ENCODE measurements at regions not wholly inside any gene's neighbourhood (a gene's known extent, or its start where the extent isn't known, plus 50 kb on each side); places are given as distances from the start of the nearest gene placed in this dataset.
A peak's percentile ranks its signal among the peaks of the same experiment; 100 is the strongest.
"Not testable (repeated sequence)": the region's sequence is repeated elsewhere in the genome, so short reads cannot be mapped to it uniquely, and the experiment has no call there.

GRCh38 chr9:34862836-34863235, 95.2 kb upstream of the PHF24 start:
- no peak overlapping the region for H3K4me3 ChIP-seq (ENCODE audit: low read depth in 1 of 2, low read length in 2 of 2)
- no peaks in the 10 kb centered on the region for H3K27me3 ChIP-seq (ENCODE audit: low read depth, low read length)
- no peaks in the 10 kb centered on the region for H3K36me3 ChIP-seq (ENCODE audit: control insufficient read depth in 1 of 2, insufficient read depth in 2 of 2, low read length in 2 of 2)
- no peaks in the 10 kb centered on the region for H3K4me1 ChIP-seq (ENCODE audit: control insufficient read depth in 1 of 2, insufficient read depth in 2 of 2, low read length in 2 of 2)
- peaks cover 0 to 21% of the 10 kb centered on the region in 2 donors for H3K9me3 ChIP-seq (ENCODE audit: control insufficient read depth in 1 of 2, low read length in 2 of 2)
- H3K27ac ChIP-seq (ENCODE audit: low read length) = no peak overlapping the region

GRCh38 chr9:34862043-34862442, 96.0 kb upstream of the PHF24 start:
- H3K27me3 ChIP-seq (ENCODE audit: low read depth, low read length) = no peaks in the 10 kb centered on the region
- no peaks in the 10 kb centered on the region for H3K36me3 ChIP-seq (ENCODE audit: control insufficient read depth in 1 of 2, insufficient read depth in 2 of 2, low read length in 2 of 2)
- no peaks in the 10 kb centered on the region for H3K4me1 ChIP-seq (ENCODE audit: control insufficient read depth in 1 of 2, insufficient read depth in 2 of 2, low read length in 2 of 2)
- H3K27ac ChIP-seq (ENCODE audit: low read length) = no peak overlapping the region
- H3K9me3 ChIP-seq (ENCODE audit: control insufficient read depth in 1 of 2, low read length in 2 of 2) = peaks cover 0 to 27% of the 10 kb centered on the region in 2 donors
- H3K4me3 ChIP-seq (ENCODE audit: low read depth in 1 of 2, low read length in 2 of 2) = no peak overlapping the region

GRCh38 chr9:34855016-34855415, 103.1 kb upstream of the PHF24 start:
- not testable (repeated sequence) for H3K27me3 ChIP-seq (ENCODE audit: low read depth, low read length); H3K4me1 ChIP-seq (ENCODE audit: control insufficient read depth in 1 of 2, insufficient read depth in 2 of 2, low read length in 2 of 2); H3K36me3 ChIP-seq (ENCODE audit: control insufficient read depth in 1 of 2, insufficient read depth in 2 of 2, low read length in 2 of 2); H3K27ac ChIP-seq (ENCODE audit: low read length); H3K4me3 ChIP-seq (ENCODE audit: low read depth in 1 of 2, low read length in 2 of 2)
- H3K9me3 ChIP-seq (ENCODE audit: control insufficient read depth in 1 of 2, low read length in 2 of 2) = peaks cover 0 to 34% of the 10 kb centered on the region in 2 donors

- H3K4me3 ChIP-seq (ENCODE audit: low read depth in 1 of 2, low read length in 2 of 2) = no peak overlapping the region
- no peaks in the 10 kb centered on the region for H3K9me3 ChIP-seq (ENCODE audit: control insufficient read depth in 1 of 2, low read length in 2 of 2)
Measured at GRCh38 chr9:34830068-34830467, 120.1 kb upstream of the CCL21 start.

GRCh38 chr9:34826999-34827538, 117.1 kb upstream of the CCL21 start:
- H3K4me1 ChIP-seq (ENCODE audit: control insufficient read depth in 1 of 2, insufficient read depth in 2 of 2, low read length in 2 of 2) = no peaks in the 10 kb centered on the region
- H3K27ac ChIP-seq (ENCODE audit: low read length) = no peak overlapping the region
- H3K4me3 ChIP-seq (ENCODE audit: low read depth in 1 of 2, low read length in 2 of 2) = no peak overlapping the region
- H3K27me3 ChIP-seq (ENCODE audit: low read depth, low read length) = no peaks in the 10 kb centered on the region
- no peaks in the 10 kb centered on the region for H3K36me3 ChIP-seq (ENCODE audit: control insufficient read depth in 1 of 2, insufficient read depth in 2 of 2, low read length in 2 of 2)
- no peaks in the 10 kb centered on the region for H3K9me3 ChIP-seq (ENCODE audit: control insufficient read depth in 1 of 2, low read length in 2 of 2)

More at GRCh38 chr9:34830068-34830467, 120.1 kb upstream of the CCL21 start:
- Histone ChIP-seq H3K36me3 (ENCODE audit: control insufficient read depth in 1 of 2, insufficient read depth in 2 of 2, low read length in 2 of 2) (no peaks in the 10 kb centered on the region), H3K4me1 (ENCODE audit: control insufficient read depth in 1 of 2, insufficient read depth in 2 of 2, low read length in 2 of 2) (no peaks in the 10 kb centered on the region), H3K27ac (ENCODE audit: low read length) (no peak overlapping the region), H3K27me3 (ENCODE audit: low read depth, low read length) (no peaks in the 10 kb centered on the region)

GRCh38 chr9:34825775-34826174, 115.8 kb upstream of the CCL21 start:
- no peak overlapping the region for H3K4me3 ChIP-seq (ENCODE audit: low read depth in 1 of 2, low read length in 2 of 2)
- H3K36me3 ChIP-seq (ENCODE audit: control insufficient read depth in 1 of 2, insufficient read depth in 2 of 2, low read length in 2 of 2) = no peaks in the 10 kb centered on the region
- H3K27me3 ChIP-seq (ENCODE audit: low read depth, low read length) = no peaks in the 10 kb centered on the region
- no peaks in the 10 kb centered on the region for H3K4me1 ChIP-seq (ENCODE audit: control insufficient read depth in 1 of 2, insufficient read depth in 2 of 2, low read length in 2 of 2)
- no peak overlapping the region for H3K27ac ChIP-seq (ENCODE audit: low read length)
- no peaks in the 10 kb centered on the region for H3K9me3 ChIP-seq (ENCODE audit: control insufficient read depth in 1 of 2, low read length in 2 of 2)

- H3K27me3 ChIP-seq (ENCODE audit: low read depth, low read length) = no peaks in the 10 kb centered on the region
- H3K9me3 ChIP-seq (ENCODE audit: control insufficient read depth in 1 of 2, low read length in 2 of 2) = peaks cover 0 to 9% of the 10 kb centered on the region in 2 donors
- H3K4me3 ChIP-seq (ENCODE audit: low read depth in 1 of 2, low read length in 2 of 2) = no peak overlapping the region
- H3K27ac ChIP-seq (ENCODE audit: low read length) = no peak overlapping the region
- H3K36me3 ChIP-seq (ENCODE audit: control insufficient read depth in 1 of 2, insufficient read depth in 2 of 2, low read length in 2 of 2) = no peaks in the 10 kb centered on the region
- H3K4me1 ChIP-seq (ENCODE audit: control insufficient read depth in 1 of 2, insufficient read depth in 2 of 2, low read length in 2 of 2) = no peaks in the 10 kb centered on the region
Measured at GRCh38 chr9:34823778-34824177, 113.8 kb upstream of the CCL21 start.

- H3K27ac ChIP-seq (ENCODE audit: low read length) = no peak overlapping the region
- H3K36me3 ChIP-seq (ENCODE audit: control insufficient read depth in 1 of 2, insufficient read depth in 2 of 2, low read length in 2 of 2) = no peaks in the 10 kb centered on the region
- H3K4me1 ChIP-seq (ENCODE audit: control insufficient read depth in 1 of 2, insufficient read depth in 2 of 2, low read length in 2 of 2) = peaks cover 0 to 5% of the 10 kb centered on the region in 2 donors
- H3K27me3 ChIP-seq (ENCODE audit: low read depth, low read length) = peaks cover 3% of the 10 kb centered on the region
- peak overlapping the region in 1 of 2 donors; percentile 41 for H3K4me3 ChIP-seq (ENCODE audit: low read depth in 1 of 2, low read length in 2 of 2)
- peaks cover 2 to 7% of the 10 kb centered on the region in 2 donors for H3K9me3 ChIP-seq (ENCODE audit: control insufficient read depth in 1 of 2, low read length in 2 of 2)
Measured at GRCh38 chr9:34810187-34810524, 100.2 kb upstream of the CCL21 start.

- Histone ChIP-seq H3K27me3 (ENCODE audit: low read depth, low read length) (peaks cover 3% of the 10 kb centered on the region), H3K4me3 (ENCODE audit: low read depth in 1 of 2, low read length in 2 of 2) (peak overlapping the region; percentile 21 to 41), H3K9me3 (ENCODE audit: control insufficient read depth in 1 of 2, low read length in 2 of 2) (peaks cover 7% of the 10 kb centered on the region in 2 donors), H3K4me1 (ENCODE audit: control insufficient read depth in 1 of 2, insufficient read depth in 2 of 2, low read length in 2 of 2) (peaks cover 0 to 5% of the 10 kb centered on the region in 2 donors), H3K27ac (ENCODE audit: low read length) (no peak overlapping the region), H3K36me3 (ENCODE audit: control insufficient read depth in 1 of 2, insufficient read depth in 2 of 2, low read length in 2 of 2) (no peaks in the 10 kb centered on the region)
Measured at GRCh38 chr9:34809504-34810186, 99.7 kb upstream of the CCL21 start.

GRCh38 chr9:34802916-34803315, 93.0 kb upstream of the CCL21 start:
- H3K4me1 ChIP-seq (ENCODE audit: control insufficient read depth in 1 of 2, insufficient read depth in 2 of 2, low read length in 2 of 2) = no peaks in the 10 kb centered on the region
- no peaks in the 10 kb centered on the region for H3K36me3 ChIP-seq (ENCODE audit: control insufficient read depth in 1 of 2, insufficient read depth in 2 of 2, low read length in 2 of 2)
- no peak overlapping the region for H3K27ac ChIP-seq (ENCODE audit: low read length)
- no peak overlapping the region for H3K4me3 ChIP-seq (ENCODE audit: low read depth in 1 of 2, low read length in 2 of 2)
- peaks cover 0 to 10% of the 10 kb centered on the region in 2 donors for H3K9me3 ChIP-seq (ENCODE audit: control insufficient read depth in 1 of 2, low read length in 2 of 2)
- no peaks in the 10 kb centered on the region for H3K27me3 ChIP-seq (ENCODE audit: low read depth, low read length)

- Histone ChIP-seq H3K27ac (ENCODE audit: low read length) (no peak overlapping the region), H3K4me3 (ENCODE audit: low read depth in 1 of 2, low read length in 2 of 2) (no peak overlapping the region), H3K9me3 (ENCODE audit: control insufficient read depth in 1 of 2, low read length in 2 of 2) (no peaks in the 10 kb centered on the region), H3K4me1 (ENCODE audit: control insufficient read depth in 1 of 2, insufficient read depth in 2 of 2, low read length in 2 of 2) (no peaks in the 10 kb centered on the region), H3K36me3 (ENCODE audit: control insufficient read depth in 1 of 2, insufficient read depth in 2 of 2, low read length in 2 of 2) (no peaks in the 10 kb centered on the region), H3K27me3 (ENCODE audit: low read depth, low read length) (no peaks in the 10 kb centered on the region)
Measured at GRCh38 chr9:34797367-34797766, 87.4 kb upstream of the CCL21 start.

GRCh38 chr9:34796924-34797323, 87.0 kb upstream of the CCL21 start:
- Histone ChIP-seq H3K4me1 (ENCODE audit: control insufficient read depth in 1 of 2, insufficient read depth in 2 of 2, low read length in 2 of 2) (no peaks in the 10 kb centered on the region), H3K4me3 (ENCODE audit: low read depth in 1 of 2, low read length in 2 of 2) (no peak overlapping the region), H3K9me3 (ENCODE audit: control insufficient read depth in 1 of 2, low read length in 2 of 2) (no peaks in the 10 kb centered on the region), H3K36me3 (ENCODE audit: control insufficient read depth in 1 of 2, insufficient read depth in 2 of 2, low read length in 2 of 2) (no peaks in the 10 kb centered on the region), H3K27me3 (ENCODE audit: low read depth, low read length) (no peaks in the 10 kb centered on the region), H3K27ac (ENCODE audit: low read length) (no peak overlapping the region)
